HG03045 (cell line): ENCODE measurements at regions not wholly inside any gene's neighbourhood (a gene's known extent, or its start where the extent isn't known, plus 50 kb on each side); places are given as distances from the start of the nearest gene placed in this dataset.

ENCODE experiments used
- ATAC-seq: cut with Tn5 transposase; IDR thresholded peaks from one replicate; pipeline ENCODE4 v1.9.1; 2021; ENCODE audit warnings: mild to moderate bottlenecking, moderate library complexity; ENCODE audit not compliant: unreplicated experiment

GRCh38 chr7:12783421-12784095, 96.1 kb downstream of the ARL4A start:
- no peak for ATAC-seq

GRCh38 chr7:12785473-12785872, 98.0 kb downstream of the ARL4A start:
- ATAC-seq: no peak

GRCh38 chr7:12786494-12786893, 99.1 kb downstream of the ARL4A start:
- ATAC-seq: no peak

- ATAC-seq: no peak
Measured at GRCh38 chr7:12788171-12788570, 100.7 kb downstream of the ARL4A start.

GRCh38 chr7:12788591-12788990, 101.2 kb downstream of the ARL4A start:
- no peak for ATAC-seq

- ATAC-seq: no peak
Measured at GRCh38 chr7:12794722-12795302, 107.4 kb downstream of the ARL4A start.

GRCh38 chr7:12796397-12797127, 109.1 kb downstream of the ARL4A start:
- ATAC-seq: no peak

- no peak for ATAC-seq
Measured at GRCh38 chr7:12800486-12800885, 113.1 kb downstream of the ARL4A start.

GRCh38 chr7:12801107-12801506, 113.7 kb downstream of the ARL4A start:
- ATAC-seq: no peak

- ATAC-seq: no peak
Measured at GRCh38 chr7:12802070-12802469, 114.6 kb downstream of the ARL4A start.

- no peak for ATAC-seq
Measured at GRCh38 chr7:12803542-12803941, 116.1 kb downstream of the ARL4A start.

- no peak for ATAC-seq
Measured at GRCh38 chr7:12805518-12805928, 118.1 kb downstream of the ARL4A start.

GRCh38 chr7:12805957-12806356, 118.5 kb downstream of the ARL4A start:
- ATAC-seq: no peak

GRCh38 chr7:12809476-12809875, 122.0 kb downstream of the ARL4A start:
- no peak for ATAC-seq

GRCh38 chr7:12812111-12812510, 124.7 kb downstream of the ARL4A start:
- ATAC-seq: no peak

GRCh38 chr7:12814107-12814506, 126.7 kb downstream of the ARL4A start:
- ATAC-seq: no peak

GRCh38 chr7:12814828-12815227, 127.4 kb downstream of the ARL4A start:
- no peak for ATAC-seq

- no peak for ATAC-seq
Measured at GRCh38 chr7:12815426-12815825, 128.0 kb downstream of the ARL4A start.

GRCh38 chr7:12815871-12816270, 128.4 kb downstream of the ARL4A start:
- ATAC-seq: no peak

- ATAC-seq: no peak
Measured at GRCh38 chr7:12820777-12821176, 133.3 kb downstream of the ARL4A start.

- no peak for ATAC-seq
Measured at GRCh38 chr7:12821746-12822145, 134.3 kb downstream of the ARL4A start.

- no peak for ATAC-seq
Measured at GRCh38 chr7:12826079-12826478, 138.6 kb downstream of the ARL4A start.
